Colonic mucosa (tissue), 4 donors: ENCODE measurements at regions not wholly inside any gene's neighbourhood (a gene's known extent, or its start where the extent isn't known, plus 50 kb on each side); places are given as distances from the start of the nearest gene placed in this dataset.
"Not testable (repeated sequence)": the region's sequence is repeated elsewhere in the genome, so short reads cannot be mapped to it uniquely, and the experiment has no call there.

Source experiments
- DNase-seq: peaks from one replicate; pipeline ENCODE4 v3.0.0-alpha.2; 2020
- H3K27ac ChIP-seq: fragments of 200-600 bp; one replicate; pipeline ENCODE4 v1.8.0; 2021
- H3K27me3 ChIP-seq: fragments of 200-600 bp; one replicate; pipeline ENCODE4 v1.8.0; 2021
- H3K36me3 ChIP-seq: fragments of 200-600 bp; one replicate; pipeline ENCODE4 v1.8.0; 2021
- H3K4me1 ChIP-seq: fragments of 200-600 bp; one replicate; pipeline ENCODE4 v1.8.0; 2021; ENCODE audit warnings: mild to moderate bottlenecking
- H3K4me3 ChIP-seq: fragments of 200-600 bp; one replicate; pipeline ENCODE4 v1.8.0; 2021
- H3K9ac ChIP-seq, 2 donors: one replicate each; pipeline ENCODE4 v1.7.0; 2013; ENCODE audit warnings: control low read depth in 2 of 2, low read depth in 2 of 2, low read length in 2 of 2
- H3K9me3 ChIP-seq: fragments of 200-600 bp; one replicate; pipeline ENCODE4 v1.8.0; 2021
- intact Hi-C: fragments of 100-400 bp; cut with DNase I; formaldehyde crosslinking; loops from one replicate; pipeline ENCODE4 v1.14.1; 2022
- donor health status: healthy.
- donor health status: DM: no; HTN: no; CAD: no.
- donor health status: DM: no; HTN: no; CAD: no.

- not testable (repeated sequence) for H3K9me3 ChIP-seq
Measured at GRCh38 chr12:131660401-131660800, 50.5 kb upstream of the SFSWAP start.

More at GRCh38 chr12:131660401-131660800, 50.5 kb upstream of the SFSWAP start:
- H3K36me3 ChIP-seq, DNase-seq, H3K9ac ChIP-seq, intact Hi-C loops, H3K4me3 ChIP-seq, H3K4me1 ChIP-seq, H3K27ac ChIP-seq, H3K27me3 ChIP-seq: not testable (repeated sequence)
